Endothelial cell of hepatic sinusoid (primary cell): ENCODE measurements at regions not wholly inside any gene's neighbourhood (a gene's known extent, or its start where the extent isn't known, plus 50 kb on each side); places are given as distances from the start of the nearest gene placed in this dataset.

Source experiments
- in situ Hi-C: cut with HindIII; loops from 2 replicates; pipeline ENCODE4 v1.10.0; 2017; ENCODE audit warnings: low sequenced_read_pairs

- in situ Hi-C loops = no loop called here
Measured at GRCh38 chr16:65888201-65888600, 478.3 kb upstream of the CDH5 start.

- in situ Hi-C loops = no loop called here
Measured at GRCh38 chr16:65884018-65884417, 482.5 kb upstream of the CDH5 start.

GRCh38 chr16:65878347-65878746 lies 488.1 kb upstream of the CDH5 start:
- in situ Hi-C loops = no loop called here

- in situ Hi-C loops = no loop called here
Measured at GRCh38 chr16:65876624-65877023, 489.9 kb upstream of the CDH5 start.

GRCh38 chr16:65876056-65876408 lies 490.5 kb upstream of the CDH5 start:
- in situ Hi-C loops = no loop called here

- in situ Hi-C loops = no loop called here
Measured at GRCh38 chr16:65875381-65876055, 491.0 kb upstream of the CDH5 start.

GRCh38 chr16:65869261-65869660 lies 497.2 kb upstream of the CDH5 start:
- in situ Hi-C loops = no loop called here

GRCh38 chr16:65867276-65867960 lies 499.1 kb upstream of the CDH5 start:
- in situ Hi-C loops = no loop called here

- in situ Hi-C loops = no loop called here
Measured at GRCh38 chr16:65863236-65863635, 503.3 kb upstream of the CDH5 start.

GRCh38 chr16:65861131-65861731 lies 505.3 kb upstream of the CDH5 start:
- in situ Hi-C loops = no loop called here

- in situ Hi-C loops = no loop called here
Measured at GRCh38 chr16:65855171-65856145, 511.0 kb upstream of the CDH5 start.

GRCh38 chr16:65846210-65846602 lies 520.3 kb upstream of the CDH5 start:
- in situ Hi-C loops = no loop called here

- in situ Hi-C loops = no loop called here
Measured at GRCh38 chr16:65845466-65846209, 520.9 kb upstream of the CDH5 start.

- in situ Hi-C loops = no loop called here
Measured at GRCh38 chr16:65843941-65844340, 522.5 kb upstream of the CDH5 start.

GRCh38 chr16:65842067-65842466 lies 524.4 kb upstream of the CDH5 start:
- in situ Hi-C loops = no loop called here

GRCh38 chr16:65838001-65838400 lies 528.5 kb upstream of the CDH5 start:
- in situ Hi-C loops = loop anchor here (5.0 kb wide), 1 partner anchor 81 kb away; no protein-coding TSS in a partner anchor

GRCh38 chr16:65837464-65837863 lies 529.0 kb upstream of the CDH5 start:
- in situ Hi-C loops = loop anchor here (5.0 kb wide), 1 partner anchor 80 kb away; no protein-coding TSS in a partner anchor

- in situ Hi-C loops = loop anchor here (5.0 kb wide), 1 partner anchor 77 kb away; no protein-coding TSS in a partner anchor
Measured at GRCh38 chr16:65834688-65835087, 531.8 kb upstream of the CDH5 start.

- in situ Hi-C loops = no loop called here
Measured at GRCh38 chr16:65833171-65833871, 533.2 kb upstream of the CDH5 start.

GRCh38 chr16:65832679-65833078 lies 533.8 kb upstream of the CDH5 start:
- in situ Hi-C loops = no loop called here
